ENCODE measurements at regions not wholly inside any gene's neighbourhood (a gene's known extent, or its start where the extent isn't known, plus 50 kb on each side); places are given as distances from the start of the nearest gene placed in this dataset.

- no peak overlapping the region for H3K4me3 ChIP-seq (ENCODE audit: control insufficient read depth in 2 of 3, extremely low read depth in 1 of 3, insufficient read depth in 2 of 3, low read depth in 1 of 3, low read length in 3 of 3)
- H4K20me1 ChIP-seq (ENCODE audit: control insufficient read depth, extremely low read depth, insufficient read depth, low read length): no peaks in the 10 kb centered on the region
- H3K36me3 ChIP-seq (ENCODE audit: control insufficient read depth in 2 of 2, extremely low read depth in 1 of 2, insufficient read depth in 2 of 2, low read length in 2 of 2): no peaks in the 10 kb centered on the region
- DNase-seq (ENCODE audit: low read depth, low spot score) (no peak), FAIRE-seq (no peak)
- no peaks in the 10 kb centered on the region for H3K79me2 ChIP-seq (ENCODE audit: control insufficient read depth, insufficient read depth, low read length)
- no peak overlapping the region for H3K4me2 ChIP-seq (ENCODE audit: control insufficient read depth, extremely low read depth, insufficient read depth, low read depth, low read length)
- no peak overlapping the region for H2AFZ ChIP-seq (ENCODE audit: control insufficient read depth, low read length)
- no peaks in the 10 kb centered on the region for H3K9me3 ChIP-seq (ENCODE audit: control insufficient read depth, low read depth, low read length)
- no peak overlapping the region for H3K9ac ChIP-seq (ENCODE audit: control insufficient read depth, extremely low read depth, insufficient read depth, low read length)
- no peaks in the 10 kb centered on the region for H3K27me3 ChIP-seq (ENCODE audit: control insufficient read depth, extremely low read depth, insufficient read depth, low read length)
- dilution Hi-C loops (cut with MboI; ENCODE audit: extremely low pct_ligation_motif_present, low sequenced_read_pairs): no loop called here
- no peaks in the 10 kb centered on the region for H3K4me1 ChIP-seq (ENCODE audit: control insufficient read depth, extremely low read depth, insufficient read depth, low read length)
- H3K9me1 ChIP-seq (ENCODE audit: control insufficient read depth, extremely low read depth, insufficient read depth, low read length): no peaks in the 10 kb centered on the region
- TF ChIP-seq CTCF (optimal IDR thresholded peaks at IDR 0.05 in 1 of 3, IDR thresholded peaks at IDR 0.05 in 1 of 3, conservative IDR thresholded peaks at IDR 0.05 in 1 of 3; ENCODE audit: extremely low read depth in 1 of 3, insufficient read depth in 2 of 3, low read length in 3 of 3) (no peak), EZH2 (IDR thresholded peaks at IDR 0.05; ENCODE audit: low read length) (no peak)
- H3K27ac ChIP-seq (ENCODE audit: control insufficient read depth, insufficient read depth, low read length): no peak overlapping the region
Observed at GRCh38 chr12:31818623-31819268, 89.9 kb upstream of the AMN1 start.

GRCh38 chr12:31817120-31817519 lies 88.3 kb upstream of the AMN1 start:
- DNase-seq (ENCODE audit: low read depth, low spot score) (no peak), FAIRE-seq (no peak)
- H3K9me3 ChIP-seq (ENCODE audit: control insufficient read depth, low read depth, low read length): no peaks in the 10 kb centered on the region
- dilution Hi-C loops (cut with MboI; ENCODE audit: extremely low pct_ligation_motif_present, low sequenced_read_pairs): no loop called here
- H3K27ac ChIP-seq (ENCODE audit: control insufficient read depth, insufficient read depth, low read length): no peak overlapping the region
- TF ChIP-seq CTCF (optimal IDR thresholded peaks at IDR 0.05 in 1 of 3, IDR thresholded peaks at IDR 0.05 in 1 of 3, conservative IDR thresholded peaks at IDR 0.05 in 1 of 3; ENCODE audit: extremely low read depth in 1 of 3, insufficient read depth in 2 of 3, low read length in 3 of 3) (no peak), EZH2 (IDR thresholded peaks at IDR 0.05; ENCODE audit: low read length) (no peak)
- H3K9ac ChIP-seq (ENCODE audit: control insufficient read depth, extremely low read depth, insufficient read depth, low read length): no peak overlapping the region
- H3K4me3 ChIP-seq (ENCODE audit: control insufficient read depth in 2 of 3, extremely low read depth in 1 of 3, insufficient read depth in 2 of 3, low read depth in 1 of 3, low read length in 3 of 3): no peak overlapping the region
- no peaks in the 10 kb centered on the region for H3K4me1 ChIP-seq (ENCODE audit: control insufficient read depth, extremely low read depth, insufficient read depth, low read length)
- no peaks in the 10 kb centered on the region for H4K20me1 ChIP-seq (ENCODE audit: control insufficient read depth, extremely low read depth, insufficient read depth, low read length)
- no peak overlapping the region for H2AFZ ChIP-seq (ENCODE audit: control insufficient read depth, low read length)
- H3K27me3 ChIP-seq (ENCODE audit: control insufficient read depth, extremely low read depth, insufficient read depth, low read length): no peaks in the 10 kb centered on the region
- no peak overlapping the region for H3K4me2 ChIP-seq (ENCODE audit: control insufficient read depth, extremely low read depth, insufficient read depth, low read depth, low read length)
- H3K79me2 ChIP-seq (ENCODE audit: control insufficient read depth, insufficient read depth, low read length): no peaks in the 10 kb centered on the region
- H3K9me1 ChIP-seq (ENCODE audit: control insufficient read depth, extremely low read depth, insufficient read depth, low read length): no peaks in the 10 kb centered on the region
- H3K36me3 ChIP-seq (ENCODE audit: control insufficient read depth in 2 of 2, extremely low read depth in 1 of 2, insufficient read depth in 2 of 2, low read length in 2 of 2): no peaks in the 10 kb centered on the region

All from keratinocyte (primary cell).